MM.1S (cell line): ENCODE measurements at regions not wholly inside any gene's neighbourhood (a gene's known extent, or its start where the extent isn't known, plus 50 kb on each side); places are given as distances from the start of the nearest gene placed in this dataset.

Experiments
- EZH2 ChIP-seq: fragments of 300-600 bp; sonication (generic); optimal IDR thresholded peaks from 2 replicates; pipeline ENCODE3; 2017; ENCODE audit warnings: low read depth, mild to moderate bottlenecking, antibody characterized with exemption, low read length, mixed read lengths
- EZH2phosphoT487 ChIP-seq: fragments of 300-600 bp; sonication (generic); IDR thresholded peaks from 2 replicates; pipeline ENCODE4 v1.6.1; 2018; ENCODE audit warnings: antibody characterized with exemption, low read length
- TF ChIP-seq, protein P1 (sequence below): fragments of 300-600 bp; sonication (generic); IDR thresholded peaks from 2 replicates; pipeline ENCODE4 v1.5.1; 2016; ENCODE audit warnings: antibody characterized with exemption, low read length, mixed read lengths

DNA sequence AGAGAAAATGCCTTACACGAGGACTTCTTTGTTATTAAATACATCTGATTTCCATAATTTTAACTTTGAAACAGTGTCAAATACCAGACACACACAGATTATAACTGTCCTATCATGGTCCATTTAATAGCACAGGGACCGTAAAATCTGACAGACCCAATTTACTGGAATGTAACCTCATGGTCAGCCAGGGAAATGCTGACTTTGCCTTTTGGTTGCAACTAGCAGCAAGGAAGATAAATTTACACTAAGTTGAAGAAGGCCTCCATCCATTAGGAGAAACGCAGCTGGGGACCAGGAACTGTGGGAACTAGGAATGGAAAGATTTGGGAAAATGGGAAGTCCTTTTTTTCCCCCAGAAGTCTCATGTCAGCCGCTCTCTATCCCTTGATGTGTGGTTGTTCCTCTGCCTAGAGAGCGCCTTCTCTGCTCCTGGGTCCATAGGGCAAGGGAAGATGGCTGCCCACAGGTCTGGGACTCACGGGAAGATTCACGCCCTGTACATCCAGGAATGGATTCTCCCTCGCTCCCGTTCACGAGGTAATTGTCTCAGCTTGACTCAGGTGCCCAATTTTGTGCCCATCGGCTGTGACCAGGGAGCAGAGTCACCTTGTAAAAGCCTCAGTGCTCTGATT is 74.6 kb upstream of the L3MBTL3 start:
- TF ChIP-seq, protein P1, sequence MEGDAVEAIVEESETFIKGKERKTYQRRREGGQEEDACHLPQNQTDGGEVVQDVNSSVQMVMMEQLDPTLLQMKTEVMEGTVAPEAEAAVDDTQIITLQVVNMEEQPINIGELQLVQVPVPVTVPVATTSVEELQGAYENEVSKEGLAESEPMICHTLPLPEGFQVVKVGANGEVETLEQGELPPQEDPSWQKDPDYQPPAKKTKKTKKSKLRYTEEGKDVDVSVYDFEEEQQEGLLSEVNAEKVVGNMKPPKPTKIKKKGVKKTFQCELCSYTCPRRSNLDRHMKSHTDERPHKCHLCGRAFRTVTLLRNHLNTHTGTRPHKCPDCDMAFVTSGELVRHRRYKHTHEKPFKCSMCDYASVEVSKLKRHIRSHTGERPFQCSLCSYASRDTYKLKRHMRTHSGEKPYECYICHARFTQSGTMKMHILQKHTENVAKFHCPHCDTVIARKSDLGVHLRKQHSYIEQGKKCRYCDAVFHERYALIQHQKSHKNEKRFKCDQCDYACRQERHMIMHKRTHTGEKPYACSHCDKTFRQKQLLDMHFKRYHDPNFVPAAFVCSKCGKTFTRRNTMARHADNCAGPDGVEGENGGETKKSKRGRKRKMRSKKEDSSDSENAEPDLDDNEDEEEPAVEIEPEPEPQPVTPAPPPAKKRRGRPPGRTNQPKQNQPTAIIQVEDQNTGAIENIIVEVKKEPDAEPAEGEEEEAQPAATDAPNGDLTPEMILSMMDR = no peak
- no peak for TF ChIP-seq EZH2
- no peak for TF ChIP-seq EZH2phosphoT487
